ENCODE measurements at regions not wholly inside any gene's neighbourhood (a gene's known extent, or its start where the extent isn't known, plus 50 kb on each side); places are given as distances from the start of the nearest gene placed in this dataset.
"Not testable (repeated sequence)": the region's sequence is repeated elsewhere in the genome, so short reads cannot be mapped to it uniquely, and the experiment has no call there.

- TF ChIP-seq, protein P1, sequence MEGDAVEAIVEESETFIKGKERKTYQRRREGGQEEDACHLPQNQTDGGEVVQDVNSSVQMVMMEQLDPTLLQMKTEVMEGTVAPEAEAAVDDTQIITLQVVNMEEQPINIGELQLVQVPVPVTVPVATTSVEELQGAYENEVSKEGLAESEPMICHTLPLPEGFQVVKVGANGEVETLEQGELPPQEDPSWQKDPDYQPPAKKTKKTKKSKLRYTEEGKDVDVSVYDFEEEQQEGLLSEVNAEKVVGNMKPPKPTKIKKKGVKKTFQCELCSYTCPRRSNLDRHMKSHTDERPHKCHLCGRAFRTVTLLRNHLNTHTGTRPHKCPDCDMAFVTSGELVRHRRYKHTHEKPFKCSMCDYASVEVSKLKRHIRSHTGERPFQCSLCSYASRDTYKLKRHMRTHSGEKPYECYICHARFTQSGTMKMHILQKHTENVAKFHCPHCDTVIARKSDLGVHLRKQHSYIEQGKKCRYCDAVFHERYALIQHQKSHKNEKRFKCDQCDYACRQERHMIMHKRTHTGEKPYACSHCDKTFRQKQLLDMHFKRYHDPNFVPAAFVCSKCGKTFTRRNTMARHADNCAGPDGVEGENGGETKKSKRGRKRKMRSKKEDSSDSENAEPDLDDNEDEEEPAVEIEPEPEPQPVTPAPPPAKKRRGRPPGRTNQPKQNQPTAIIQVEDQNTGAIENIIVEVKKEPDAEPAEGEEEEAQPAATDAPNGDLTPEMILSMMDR (IDR thresholded peaks at IDR 0.05) = not testable (repeated sequence)
- TF ChIP-seq POLR2A (IDR thresholded peaks at IDR 0.05); POLR2AphosphoS5 (IDR thresholded peaks at IDR 0.05; ENCODE audit: insufficient read depth in 1 of 2, low read depth in 1 of 2): not testable (repeated sequence)
Observed at GRCh38 chr14:39589882-39590281, 157.6 kb upstream of the FBXO33 start.
